ENCODE measurements at regions not wholly inside any gene's neighbourhood (a gene's known extent, or its start where the extent isn't known, plus 50 kb on each side); places are given as distances from the start of the nearest gene placed in this dataset.

DNA sequence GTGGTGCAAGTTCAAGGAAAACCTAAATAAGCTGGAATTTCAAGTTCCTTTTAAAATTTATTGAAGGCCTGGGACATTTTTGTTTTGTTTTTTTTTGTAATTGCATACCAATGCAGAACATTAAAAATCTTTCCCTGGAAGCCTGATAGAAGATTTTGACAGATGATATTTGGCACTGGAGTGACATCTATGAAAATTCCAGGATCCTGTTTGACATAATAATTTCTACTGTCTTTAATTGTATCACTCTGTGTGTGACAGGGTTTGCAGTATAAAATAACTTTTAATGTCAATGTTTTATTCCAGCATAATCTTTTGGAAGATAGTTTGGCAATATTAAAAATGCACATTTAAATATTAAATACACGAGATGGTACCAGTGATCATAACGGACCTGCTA is 514.2 kb upstream of the ACO1 start:
- ChIA-PET POLR2A (no interaction called here), CTCF (no interaction called here)
- no peaks in the 10 kb centered on the region for H3K4me1 ChIP-seq (ENCODE audit: control insufficient read depth, insufficient read depth, low read length)
- intact Hi-C loops (cut with micrococcal nuclease; ENCODE audit: unreplicated experiment) (no loop called here), in situ Hi-C loops (cut with HindIII; ENCODE audit: low pct_unique_long_range_greater_than_20kb, low sequenced_read_pairs) (no loop called here)
- TF ChIP-seq POLR2AphosphoS5 (IDR thresholded peaks at IDR 0.05; ENCODE audit: low read depth, low read length) (no peak), TCF7L2 (IDR thresholded peaks at IDR 0.05; ENCODE audit: low read depth, low read length) (no peak), SIN3A (IDR thresholded peaks at IDR 0.05; ENCODE audit: borderline replicate concordance, insufficient read depth, low read depth, low read length) (no peak)
- TF ChIP-seq, protein P1, sequence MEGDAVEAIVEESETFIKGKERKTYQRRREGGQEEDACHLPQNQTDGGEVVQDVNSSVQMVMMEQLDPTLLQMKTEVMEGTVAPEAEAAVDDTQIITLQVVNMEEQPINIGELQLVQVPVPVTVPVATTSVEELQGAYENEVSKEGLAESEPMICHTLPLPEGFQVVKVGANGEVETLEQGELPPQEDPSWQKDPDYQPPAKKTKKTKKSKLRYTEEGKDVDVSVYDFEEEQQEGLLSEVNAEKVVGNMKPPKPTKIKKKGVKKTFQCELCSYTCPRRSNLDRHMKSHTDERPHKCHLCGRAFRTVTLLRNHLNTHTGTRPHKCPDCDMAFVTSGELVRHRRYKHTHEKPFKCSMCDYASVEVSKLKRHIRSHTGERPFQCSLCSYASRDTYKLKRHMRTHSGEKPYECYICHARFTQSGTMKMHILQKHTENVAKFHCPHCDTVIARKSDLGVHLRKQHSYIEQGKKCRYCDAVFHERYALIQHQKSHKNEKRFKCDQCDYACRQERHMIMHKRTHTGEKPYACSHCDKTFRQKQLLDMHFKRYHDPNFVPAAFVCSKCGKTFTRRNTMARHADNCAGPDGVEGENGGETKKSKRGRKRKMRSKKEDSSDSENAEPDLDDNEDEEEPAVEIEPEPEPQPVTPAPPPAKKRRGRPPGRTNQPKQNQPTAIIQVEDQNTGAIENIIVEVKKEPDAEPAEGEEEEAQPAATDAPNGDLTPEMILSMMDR (IDR thresholded peaks at IDR 0.05), result no peak
- TF ChIP-seq, protein P2, sequence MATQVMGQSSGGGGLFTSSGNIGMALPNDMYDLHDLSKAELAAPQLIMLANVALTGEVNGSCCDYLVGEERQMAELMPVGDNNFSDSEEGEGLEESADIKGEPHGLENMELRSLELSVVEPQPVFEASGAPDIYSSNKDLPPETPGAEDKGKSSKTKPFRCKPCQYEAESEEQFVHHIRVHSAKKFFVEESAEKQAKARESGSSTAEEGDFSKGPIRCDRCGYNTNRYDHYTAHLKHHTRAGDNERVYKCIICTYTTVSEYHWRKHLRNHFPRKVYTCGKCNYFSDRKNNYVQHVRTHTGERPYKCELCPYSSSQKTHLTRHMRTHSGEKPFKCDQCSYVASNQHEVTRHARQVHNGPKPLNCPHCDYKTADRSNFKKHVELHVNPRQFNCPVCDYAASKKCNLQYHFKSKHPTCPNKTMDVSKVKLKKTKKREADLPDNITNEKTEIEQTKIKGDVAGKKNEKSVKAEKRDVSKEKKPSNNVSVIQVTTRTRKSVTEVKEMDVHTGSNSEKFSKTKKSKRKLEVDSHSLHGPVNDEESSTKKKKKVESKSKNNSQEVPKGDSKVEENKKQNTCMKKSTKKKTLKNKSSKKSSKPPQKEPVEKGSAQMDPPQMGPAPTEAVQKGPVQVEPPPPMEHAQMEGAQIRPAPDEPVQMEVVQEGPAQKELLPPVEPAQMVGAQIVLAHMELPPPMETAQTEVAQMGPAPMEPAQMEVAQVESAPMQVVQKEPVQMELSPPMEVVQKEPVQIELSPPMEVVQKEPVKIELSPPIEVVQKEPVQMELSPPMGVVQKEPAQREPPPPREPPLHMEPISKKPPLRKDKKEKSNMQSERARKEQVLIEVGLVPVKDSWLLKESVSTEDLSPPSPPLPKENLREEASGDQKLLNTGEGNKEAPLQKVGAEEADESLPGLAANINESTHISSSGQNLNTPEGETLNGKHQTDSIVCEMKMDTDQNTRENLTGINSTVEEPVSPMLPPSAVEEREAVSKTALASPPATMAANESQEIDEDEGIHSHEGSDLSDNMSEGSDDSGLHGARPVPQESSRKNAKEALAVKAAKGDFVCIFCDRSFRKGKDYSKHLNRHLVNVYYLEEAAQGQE (IDR thresholded peaks at IDR 0.05; ENCODE audit: insufficient read depth in 1 of 2, low read depth in 2 of 2, low read length in 1 of 2), result no peak
- BruUV-seq (replicated peaks), result no TSS peak
- H3K27me3 ChIP-seq (ENCODE audit: control insufficient read depth, insufficient read depth, low read length), result no peaks in the 10 kb centered on the region
- H3K27ac ChIP-seq (ENCODE audit: low read length), result no peak overlapping the region
- no peaks in the 10 kb centered on the region for H3K36me3 ChIP-seq (ENCODE audit: control insufficient read depth, insufficient read depth, low read length)
- ATAC-seq, result no peak
- H3K9me3 ChIP-seq (ENCODE audit: control insufficient read depth, insufficient read depth, low read depth, low read length), result peaks cover 6% of the 10 kb centered on the region
- no peak for DNase-seq (ENCODE audit: low read depth, low spot score)
- H3K4me3 ChIP-seq (ENCODE audit: low read depth in 2 of 2, low read length in 2 of 2), result no peak overlapping the region

DNA sequence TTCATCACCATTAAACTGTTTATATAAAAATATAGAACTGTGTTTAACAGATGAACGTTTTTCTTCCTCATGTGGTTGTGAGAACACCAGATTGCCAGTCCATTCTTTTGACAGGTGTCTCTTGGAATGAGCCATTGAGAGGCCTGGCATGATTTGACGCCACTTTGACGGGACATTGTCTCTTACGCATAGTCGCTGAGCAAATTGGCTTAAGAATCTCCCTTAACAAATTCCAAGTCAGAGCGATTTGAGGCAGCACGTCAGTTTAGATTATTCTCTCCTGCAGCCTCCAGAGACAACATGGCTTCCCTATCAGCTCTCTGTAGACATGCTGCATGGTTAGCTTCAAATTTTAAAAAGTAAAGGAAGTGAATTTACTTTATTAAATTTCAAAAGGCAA is 510.7 kb upstream of the ACO1 start:
- H3K4me1 ChIP-seq (ENCODE audit: control insufficient read depth, insufficient read depth, low read length), result no peaks in the 10 kb centered on the region
- H3K4me3 ChIP-seq (ENCODE audit: low read depth in 2 of 2, low read length in 2 of 2), result no peak overlapping the region
- TF ChIP-seq POLR2AphosphoS5 (IDR thresholded peaks at IDR 0.05; ENCODE audit: low read depth, low read length) (no peak), SIN3A (IDR thresholded peaks at IDR 0.05; ENCODE audit: borderline replicate concordance, insufficient read depth, low read depth, low read length) (no peak), TCF7L2 (IDR thresholded peaks at IDR 0.05; ENCODE audit: low read depth, low read length) (no peak)
- TF ChIP-seq, protein P2 (IDR thresholded peaks at IDR 0.05; ENCODE audit: insufficient read depth in 1 of 2, low read depth in 2 of 2, low read length in 1 of 2), result no peak
- TF ChIP-seq, protein P1 (IDR thresholded peaks at IDR 0.05), result no peak
- CTCF ChIA-PET, result no interaction called here
- DNase-seq (ENCODE audit: low read depth, low spot score) (no peak), ATAC-seq (no peak)
- intact Hi-C loops (cut with micrococcal nuclease; ENCODE audit: unreplicated experiment), result no loop called here
- no peak overlapping the region for H3K27ac ChIP-seq (ENCODE audit: low read length)
- H3K36me3 ChIP-seq (ENCODE audit: control insufficient read depth, insufficient read depth, low read length), result no peaks in the 10 kb centered on the region
- POLR2A ChIA-PET, result no interaction called here
- H3K9me3 ChIP-seq (ENCODE audit: control insufficient read depth, insufficient read depth, low read depth, low read length), result peaks cover 5% of the 10 kb centered on the region
- in situ Hi-C loops (cut with HindIII; ENCODE audit: low pct_unique_long_range_greater_than_20kb, low sequenced_read_pairs), result no loop called here
- no peaks in the 10 kb centered on the region for H3K27me3 ChIP-seq (ENCODE audit: control insufficient read depth, insufficient read depth, low read length)
- no TSS peak for BruUV-seq (replicated peaks)
